HG03469 (cell line): ENCODE measurements at regions not wholly inside any gene's neighbourhood (a gene's known extent, or its start where the extent isn't known, plus 50 kb on each side); places are given as distances from the start of the nearest gene placed in this dataset.

Source experiments
- ATAC-seq: cut with Tn5 transposase; IDR thresholded peaks from one replicate; pipeline ENCODE4 v1.9.1; 2021; ENCODE audit warnings: mild to moderate bottlenecking, moderate library complexity, moderate number of reproducible peaks; ENCODE audit not compliant: unreplicated experiment

- ATAC-seq, result no peak
Measured at GRCh38 chr6:22878324-22878701, 308.9 kb downstream of the HDGFL1 start.

GRCh38 chr6:22878706-22879105 lies 309.3 kb downstream of the HDGFL1 start:
- ATAC-seq, result no peak

GRCh38 chr6:22880686-22881433 lies 311.5 kb downstream of the HDGFL1 start:
- no peak for ATAC-seq

- no peak for ATAC-seq
Measured at GRCh38 chr6:22882581-22882980, 313.2 kb downstream of the HDGFL1 start.

GRCh38 chr6:22883061-22883717 lies 313.8 kb downstream of the HDGFL1 start:
- ATAC-seq, result no peak

- no peak for ATAC-seq
Measured at GRCh38 chr6:22884456-22884855, 315.1 kb downstream of the HDGFL1 start.

DNA sequence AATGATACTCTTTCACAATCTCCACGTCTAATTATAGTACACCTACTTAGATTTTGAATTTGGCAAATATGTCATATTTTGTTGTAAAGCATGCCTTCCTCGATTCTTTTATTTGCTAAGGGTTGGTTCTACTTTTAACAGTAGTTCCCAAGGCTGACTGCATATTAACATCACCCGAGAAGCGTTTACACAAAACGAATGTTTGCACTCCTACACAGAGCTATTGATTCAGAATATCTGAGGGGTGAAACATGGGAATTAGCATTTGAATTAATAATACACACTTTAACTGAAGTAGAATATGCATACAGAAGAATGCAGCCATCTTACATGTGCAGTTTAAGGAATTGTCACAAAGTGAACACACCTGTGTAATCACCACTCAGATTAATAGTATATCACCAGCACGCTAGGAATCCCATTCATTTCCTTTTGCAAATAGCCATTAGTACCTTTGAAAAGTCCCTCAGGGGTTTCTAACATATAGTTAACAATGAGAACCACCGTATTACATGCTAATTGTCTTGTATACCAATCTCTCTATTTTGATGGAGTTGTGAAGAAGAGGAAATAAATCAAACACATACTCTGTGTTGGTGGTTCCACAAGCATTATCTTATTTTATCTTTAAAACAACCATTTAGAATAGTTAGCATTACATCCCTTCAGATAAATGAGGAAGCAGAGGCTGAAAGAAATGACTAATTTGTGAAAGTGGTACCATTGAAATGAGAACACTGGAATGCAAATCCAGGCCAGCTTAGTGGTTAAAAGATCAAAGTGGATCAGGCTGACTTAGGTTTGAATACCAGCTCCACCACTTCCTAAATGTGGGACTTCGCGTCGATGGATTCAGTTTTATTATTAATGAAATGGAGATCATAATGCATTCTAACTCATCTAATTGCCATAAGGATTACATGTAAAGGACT lies 317.6 kb downstream of the HDGFL1 start:
- ATAC-seq, result no peak

DNA sequence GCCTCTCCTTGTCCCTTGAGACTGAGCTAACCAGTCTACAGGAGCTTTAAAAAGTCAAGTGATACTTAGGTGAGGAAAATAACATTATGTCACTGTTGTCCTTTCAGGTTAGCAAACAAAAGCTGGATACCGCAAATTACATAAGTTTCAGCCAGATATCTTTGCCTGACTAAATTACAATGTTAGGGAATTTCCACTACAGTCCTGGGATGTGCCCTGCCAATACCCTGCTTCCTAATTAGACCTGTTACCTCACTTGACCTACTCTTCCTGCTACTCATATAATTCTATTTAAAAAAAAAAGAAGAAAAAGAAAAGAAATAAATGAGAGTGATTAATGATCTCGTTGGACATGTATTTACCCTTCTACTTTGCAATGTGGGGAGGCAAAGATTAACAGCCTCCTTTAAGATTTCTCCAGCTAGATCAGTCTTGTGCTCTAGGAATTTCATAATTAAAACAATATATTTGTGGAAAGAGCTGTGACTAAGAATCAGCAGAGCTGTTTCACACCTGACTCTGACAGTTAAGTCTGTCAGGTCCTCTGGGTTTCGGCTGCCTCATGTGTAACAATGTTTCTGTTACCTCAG lies 318.9 kb downstream of the HDGFL1 start:
- no peak for ATAC-seq

DNA sequence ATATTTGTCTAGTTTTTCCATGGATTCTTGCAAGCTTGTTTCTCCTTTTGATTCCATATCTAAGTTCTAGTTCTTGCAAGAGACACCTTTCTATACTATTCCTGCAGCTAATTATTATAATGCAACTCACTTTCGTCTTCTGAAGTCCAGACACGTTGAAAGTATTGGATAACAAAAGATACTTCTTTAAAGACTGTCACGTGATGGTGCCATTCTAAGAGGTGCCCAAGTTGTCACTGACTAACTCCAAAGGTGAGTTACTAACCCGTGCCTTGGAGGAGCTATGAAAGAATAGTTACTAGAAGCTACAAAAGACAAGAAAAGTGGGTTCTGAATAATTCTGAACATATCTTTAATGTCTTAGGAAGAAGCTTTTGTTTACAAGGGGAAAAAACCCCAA lies 322.6 kb downstream of the HDGFL1 start:
- no peak for ATAC-seq

GRCh38 chr6:22892452-22892851 lies 323.1 kb downstream of the HDGFL1 start:
- no peak for ATAC-seq

- ATAC-seq, result no peak
Measured at GRCh38 chr6:22896696-22897095, 327.3 kb downstream of the HDGFL1 start.

GRCh38 chr6:22899426-22899825 lies 330.1 kb downstream of the HDGFL1 start:
- no peak for ATAC-seq

DNA sequence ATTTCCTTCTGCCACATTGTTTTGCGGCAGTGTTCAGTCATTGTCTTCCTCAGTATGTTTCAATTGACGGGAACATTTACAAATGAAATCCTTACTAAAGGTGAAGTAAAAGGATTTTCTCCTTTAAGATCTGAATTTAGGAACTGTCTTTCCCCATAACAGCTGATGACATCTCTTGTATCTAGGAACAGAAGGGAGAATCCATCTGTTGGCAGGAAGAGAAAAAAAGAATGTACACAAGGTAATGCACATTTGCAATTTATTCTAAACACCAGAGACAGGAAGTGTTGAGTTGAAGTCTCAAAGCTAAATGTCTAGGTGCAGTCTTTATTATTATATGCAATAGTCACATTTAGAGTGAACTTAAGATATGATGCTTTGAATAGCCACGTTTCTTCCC lies 334.5 kb downstream of the HDGFL1 start:
- no peak for ATAC-seq

- no peak for ATAC-seq
Measured at GRCh38 chr6:22904431-22904830, 335.1 kb downstream of the HDGFL1 start.

- no peak for ATAC-seq
Measured at GRCh38 chr6:22906091-22906549, 336.8 kb downstream of the HDGFL1 start.

DNA sequence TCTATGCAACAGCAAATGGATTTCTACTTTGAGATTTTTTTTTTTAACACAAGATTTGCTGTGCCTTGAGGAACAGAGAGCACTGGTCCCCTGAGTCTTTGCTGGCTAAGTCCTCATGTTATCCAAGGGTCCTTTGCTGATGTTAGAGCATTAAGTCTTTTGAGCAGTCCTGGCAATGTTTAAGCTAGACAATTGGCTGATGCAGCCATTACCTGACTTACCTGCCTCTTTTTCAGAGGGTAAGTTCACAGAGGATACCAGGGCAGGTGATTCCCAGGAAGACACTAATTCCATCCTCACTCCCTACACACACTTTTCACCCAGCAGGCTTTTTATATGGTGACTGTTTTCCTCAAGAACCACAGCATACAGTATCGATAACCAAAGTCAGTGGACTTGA lies 337.7 kb downstream of the HDGFL1 start:
- no peak for ATAC-seq

GRCh38 chr6:22910370-22910769 lies 341.0 kb downstream of the HDGFL1 start:
- ATAC-seq, result no peak

- no peak for ATAC-seq
Measured at GRCh38 chr6:22913612-22914011, 344.2 kb downstream of the HDGFL1 start.

GRCh38 chr6:22917344-22917743 lies 348.0 kb downstream of the HDGFL1 start:
- no peak for ATAC-seq

DNA sequence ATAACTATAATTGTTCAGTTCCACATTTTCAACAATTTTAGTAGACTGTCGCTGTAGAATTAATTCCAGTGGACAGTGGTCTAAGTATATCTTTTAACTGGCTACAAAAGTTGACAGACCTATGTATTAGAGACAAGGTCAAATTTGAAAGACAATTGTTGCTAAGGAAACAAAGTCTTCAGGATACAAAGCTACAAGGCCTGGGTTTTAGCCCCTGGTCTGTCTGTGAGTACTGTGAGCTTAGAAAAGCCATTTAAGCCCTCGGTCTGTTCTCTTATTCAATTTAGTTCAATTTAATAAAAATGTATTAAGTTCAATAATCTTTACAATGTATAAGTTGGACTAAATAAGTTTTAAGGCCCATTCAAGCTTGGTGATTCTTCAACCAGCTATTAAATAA lies 352.5 kb downstream of the HDGFL1 start:
- ATAC-seq, result no peak

DNA sequence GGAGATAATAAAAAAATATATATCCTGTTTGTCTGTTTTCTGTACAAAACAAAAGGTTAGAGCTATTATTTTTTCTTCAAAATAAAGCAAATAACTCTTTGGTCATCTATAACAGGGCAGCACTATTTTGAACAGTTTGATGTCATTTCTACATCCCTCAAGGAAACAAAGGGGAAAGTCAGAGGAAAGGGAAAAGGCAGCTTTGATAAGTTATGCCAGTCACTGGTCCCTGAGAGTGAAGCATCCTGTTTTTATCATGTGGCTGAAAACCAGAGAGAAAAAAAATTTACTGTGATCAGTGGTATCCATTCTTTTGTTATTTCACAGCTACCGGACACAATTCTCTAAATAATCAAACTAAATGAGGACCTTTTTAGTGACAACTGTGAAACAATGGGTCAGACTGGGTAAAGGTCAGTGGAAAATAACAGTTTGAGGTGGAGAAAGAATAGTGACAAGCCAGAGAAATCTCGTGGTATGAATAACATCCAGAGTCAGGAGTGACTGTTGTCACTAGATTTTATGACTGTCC lies 356.0 kb downstream of the HDGFL1 start:
- ATAC-seq, result no peak
